Trophoblast cell (in vitro differentiated cells and primary cell): ENCODE measurements at regions not wholly inside any gene's neighbourhood (a gene's known extent, or its start where the extent isn't known, plus 50 kb on each side); places are given as distances from the start of the nearest gene placed in this dataset.

ENCODE experiments used
- DNase-seq, 2 donors: peaks; one replicate each; pipeline ENCODE4 v3.0.0-alpha.2; 2016
- H2AFZ ChIP-seq: 2 replicates; pipeline ENCODE4 v1.6.1; 2013; ENCODE audit warnings: low read length, moderate library complexity, mild to moderate bottlenecking; ENCODE audit not compliant: insufficient read depth, poor library complexity
- H2AK5ac ChIP-seq: 2 replicates; pipeline ENCODE4 v1.6.1; 2013; ENCODE audit warnings: mild to moderate bottlenecking, low read length
- H2BK120ac ChIP-seq: 2 replicates; pipeline ENCODE4 v1.6.1; 2013; ENCODE audit warnings: low read length, mild to moderate bottlenecking, moderate library complexity; ENCODE audit not compliant: insufficient read depth, poor library complexity
- H2BK12ac ChIP-seq: 2 replicates; pipeline ENCODE4 v1.6.1; 2013; ENCODE audit warnings: mild to moderate bottlenecking, low read length, moderate library complexity
- H2BK5ac ChIP-seq: 2 replicates; pipeline ENCODE4 v1.6.1; 2013; ENCODE audit warnings: low read length, low read depth, moderate library complexity, mild to moderate bottlenecking; ENCODE audit not compliant: poor library complexity
- H3K14ac ChIP-seq: 2 replicates; pipeline ENCODE4 v1.6.1; 2013; ENCODE audit warnings: mild to moderate bottlenecking, low read length
- H3K18ac ChIP-seq: 2 replicates; pipeline ENCODE4 v1.6.1; 2013; ENCODE audit warnings: mild to moderate bottlenecking, low read length
- H3K23ac ChIP-seq: 2 replicates; pipeline ENCODE4 v1.6.1; 2013; ENCODE audit warnings: low read length
- H3K27ac ChIP-seq: 2 replicates; pipeline ENCODE4 v1.5.1; 2013; ENCODE audit warnings: low read depth, mild to moderate bottlenecking, inconsistent platforms, low read length, moderate library complexity
- H3K27me3 ChIP-seq: 2 replicates; pipeline ENCODE4 v1.6.1; 2013; ENCODE audit warnings: inconsistent platforms, mild to moderate bottlenecking, low read length, moderate library complexity; ENCODE audit not compliant: insufficient read depth
- H3K36me3 ChIP-seq, 2 experiments: 1 replicate in 1 of 2; 2 replicates in 1 of 2; pipeline ENCODE4 v1.6.1; 2013; ENCODE audit warnings: low read length in 2 of 2, mild to moderate bottlenecking in 2 of 2, moderate library complexity in 1 of 2; ENCODE audit not compliant: insufficient read depth in 2 of 2, control insufficient read depth in 1 of 2
- H3K4ac ChIP-seq: 2 replicates; pipeline ENCODE4 v1.6.1; 2013; ENCODE audit warnings: low read depth, mild to moderate bottlenecking, low read length, moderate library complexity
- H3K4me1 ChIP-seq, 2 experiments: 1 replicate in 1 of 2; 2 replicates in 1 of 2; pipeline ENCODE4 v1.6.1; 2013; ENCODE audit warnings: low read length in 2 of 2, mild to moderate bottlenecking in 2 of 2, moderate library complexity in 1 of 2; ENCODE audit not compliant: insufficient read depth in 2 of 2, control insufficient read depth in 1 of 2
- H3K4me2 ChIP-seq: 2 replicates; pipeline ENCODE4 v1.6.1; 2013; ENCODE audit warnings: inconsistent platforms, mild to moderate bottlenecking, low read length, moderate library complexity
- H3K4me3 ChIP-seq: 2 replicates; pipeline ENCODE4 v1.5.1; 2013; ENCODE audit warnings: mild to moderate bottlenecking, low read depth, low read length, inconsistent platforms
- H3K79me1 ChIP-seq: one replicate; pipeline ENCODE4 v1.6.1; 2013; ENCODE audit warnings: low read length
- H3K79me2 ChIP-seq: 2 replicates; pipeline ENCODE4 v1.6.1; 2013; ENCODE audit warnings: low read length, mild to moderate bottlenecking; ENCODE audit not compliant: control insufficient read depth, insufficient read depth, poor library complexity
- H3K9ac ChIP-seq: 2 replicates; pipeline ENCODE4 v1.6.1; 2013; ENCODE audit warnings: mild to moderate bottlenecking, low read length
- H3K9me3 ChIP-seq: 2 replicates; pipeline ENCODE4 v1.6.1; 2013; ENCODE audit warnings: low read depth, mild to moderate bottlenecking, control low read depth, inconsistent platforms, low read length; ENCODE audit not compliant: insufficient read depth
- H4K12ac ChIP-seq: 2 replicates; pipeline ENCODE4 v1.6.1; 2013; ENCODE audit warnings: low read depth, mild to moderate bottlenecking, low read length, moderate library complexity
- H4K8ac ChIP-seq: 2 replicates; pipeline ENCODE4 v1.6.1; 2013; ENCODE audit warnings: low read depth, mild to moderate bottlenecking, low read length, moderate library complexity
- H4K91ac ChIP-seq: one replicate; pipeline ENCODE4 v1.6.1; 2013; ENCODE audit warnings: low read depth, mild to moderate bottlenecking, low read length, moderate library complexity
- WGBS: extraction: QIAGEN DNeasy Blood & Tissue Kit; methylation state at CpG from one replicate; pipeline ENCODE4 v1.1.7; 2013; ENCODE audit warnings: missing lambda C conversion rate; ENCODE audit not compliant: insufficient read length, insufficient coverage; ENCODE audit errors: extremely low coverage; 5-methylcytosine and 5-hydroxymethylcytosine counted together

GRCh38 chr4:173763389-173763788 lies 233.4 kb upstream of the HAND2 start:
- Histone ChIP-seq H2BK5ac (no peak overlapping the region), H3K23ac (no peak overlapping the region), H3K79me2 (no peaks in the 10 kb centered on the region), H2AK5ac (no peak overlapping the region), H2AFZ (no peak overlapping the region), H3K9ac (no peak overlapping the region), H2BK12ac (no peak overlapping the region), H3K27me3 (no peaks in the 10 kb centered on the region), H3K4me2 (no peak overlapping the region), H3K27ac (no peak overlapping the region), H4K12ac (no peak overlapping the region), H3K4me3 (no peak overlapping the region), H3K36me3 (no peaks in the 10 kb centered on the region), H3K18ac (no peak overlapping the region), H3K4ac (no peak overlapping the region), H2BK120ac (no peak overlapping the region), H4K8ac (no peak overlapping the region), H4K91ac (no peak overlapping the region), H3K4me1 (no peaks in the 10 kb centered on the region), H3K14ac (no peak overlapping the region), H3K79me1 (no peaks in the 10 kb centered on the region), H3K9me3 (no peaks in the 10 kb centered on the region)
- DNase-seq, result no peak
- WGBS, result no CpG with 5 or more reads among the region's 4 CpGs

DNA sequence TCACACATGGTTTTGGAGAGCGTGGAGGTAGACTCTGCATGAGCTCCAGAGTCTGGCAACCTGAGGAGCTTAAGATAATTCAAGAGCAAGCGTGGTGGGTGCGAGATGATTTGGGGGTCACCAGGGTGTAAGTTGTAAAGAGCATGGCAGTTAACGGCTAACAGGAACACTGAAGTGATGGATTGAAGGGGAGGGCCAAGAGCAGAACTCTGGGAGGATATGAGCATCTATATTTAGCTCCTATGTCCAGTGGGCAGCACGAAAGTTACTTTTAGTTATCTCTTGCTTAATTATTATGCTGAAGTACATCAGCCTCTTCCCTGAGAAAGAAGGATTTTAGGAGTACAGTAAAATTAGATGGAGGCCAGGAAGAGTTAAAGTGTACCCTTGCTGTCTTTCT lies 231.9 kb upstream of the HAND2 start:
- Histone ChIP-seq H3K9ac (no peak overlapping the region), H3K4me2 (no peak overlapping the region), H4K8ac (no peak overlapping the region), H3K36me3 (no peaks in the 10 kb centered on the region), H3K4me3 (no peak overlapping the region), H3K14ac (no peak overlapping the region), H3K79me2 (no peaks in the 10 kb centered on the region), H3K9me3 (no peaks in the 10 kb centered on the region), H2BK12ac (no peak overlapping the region), H3K79me1 (no peaks in the 10 kb centered on the region), H2BK120ac (no peak overlapping the region), H2AFZ (no peak overlapping the region), H3K4me1 (no peaks in the 10 kb centered on the region), H2BK5ac (no peak overlapping the region), H3K27ac (no peak overlapping the region), H3K4ac (no peak overlapping the region), H3K18ac (no peak overlapping the region), H2AK5ac (no peak overlapping the region), H4K12ac (no peak overlapping the region), H3K27me3 (no peaks in the 10 kb centered on the region), H4K91ac (no peak overlapping the region), H3K23ac (no peak overlapping the region)
- no CpG with 5 or more reads among the region's 5 CpGs for WGBS
- no peak for DNase-seq

DNA sequence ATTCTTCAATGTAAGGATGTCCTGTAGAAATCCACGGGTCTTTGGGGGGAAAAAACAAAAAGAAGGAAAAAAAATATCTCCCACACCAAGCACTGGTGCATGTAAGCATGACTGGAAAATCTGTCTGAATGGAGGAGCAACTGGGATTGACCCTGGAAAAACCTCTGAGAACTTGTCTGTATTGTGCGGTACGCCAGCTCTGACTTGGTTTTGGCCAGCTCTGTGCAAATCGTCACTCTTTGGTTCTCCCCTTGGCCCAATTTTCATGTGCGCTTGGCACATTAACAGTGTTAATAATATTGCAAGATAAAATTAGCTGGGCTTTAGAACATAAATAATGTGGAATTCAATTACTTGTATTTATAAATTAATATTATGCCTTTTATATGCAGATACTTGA lies 231.2 kb upstream of the HAND2 start:
- no CpG with 5 or more reads among the region's 5 CpGs for WGBS

GRCh38 chr4:173758132-173758531 lies 228.1 kb upstream of the HAND2 start:
- no peak overlapping the region for H3K18ac ChIP-seq
- H3K79me2 ChIP-seq, result no peaks in the 10 kb centered on the region
- DNase-seq, result no peak
- no peaks in the 10 kb centered on the region for H3K27me3 ChIP-seq
- no peaks in the 10 kb centered on the region for H3K36me3 ChIP-seq
- no CpG with 5 or more reads among the region's 1 CpG for WGBS
- no peak overlapping the region for H3K4me2 ChIP-seq
- H4K8ac ChIP-seq, result no peak overlapping the region
- no peak overlapping the region for H3K4me3 ChIP-seq
- H4K12ac ChIP-seq, result no peak overlapping the region
- H2BK5ac ChIP-seq, result no peak overlapping the region
- no peak overlapping the region for H2AFZ ChIP-seq
- H3K23ac ChIP-seq, result no peak overlapping the region
- H3K9me3 ChIP-seq, result no peaks in the 10 kb centered on the region
- H3K9ac ChIP-seq, result no peak overlapping the region
- H2AK5ac ChIP-seq, result no peak overlapping the region
- H4K91ac ChIP-seq, result no peak overlapping the region
- H2BK120ac ChIP-seq, result no peak overlapping the region
- H3K79me1 ChIP-seq, result no peaks in the 10 kb centered on the region
- no peak overlapping the region for H3K14ac ChIP-seq
- no peaks in the 10 kb centered on the region for H3K4me1 ChIP-seq
- H3K4ac ChIP-seq, result no peak overlapping the region
- H3K27ac ChIP-seq, result no peak overlapping the region
- H2BK12ac ChIP-seq, result no peak overlapping the region

More for the DNA sequence above, 231.2 kb upstream of the HAND2 start:
- Histone ChIP-seq H3K9ac (no peak overlapping the region), H2BK5ac (no peak overlapping the region), H3K14ac (no peak overlapping the region), H3K27ac (no peak overlapping the region), H3K79me1 (no peaks in the 10 kb centered on the region), H3K79me2 (no peaks in the 10 kb centered on the region), H2BK12ac (no peak overlapping the region), H4K91ac (no peak overlapping the region), H3K27me3 (no peaks in the 10 kb centered on the region), H3K4me3 (no peak overlapping the region), H3K36me3 (no peaks in the 10 kb centered on the region), H4K8ac (no peak overlapping the region), H3K4ac (no peak overlapping the region), H2AFZ (no peak overlapping the region), H4K12ac (no peak overlapping the region), H3K4me1 (no peaks in the 10 kb centered on the region), H2BK120ac (no peak overlapping the region), H3K4me2 (no peak overlapping the region), H3K9me3 (no peaks in the 10 kb centered on the region), H3K23ac (no peak overlapping the region), H3K18ac (no peak overlapping the region), H2AK5ac (no peak overlapping the region)
- DNase-seq, result no peak
